ENCODE measurements at regions not wholly inside any gene's neighbourhood (a gene's known extent, or its start where the extent isn't known, plus 50 kb on each side); places are given as distances from the start of the nearest gene placed in this dataset.

DNA sequence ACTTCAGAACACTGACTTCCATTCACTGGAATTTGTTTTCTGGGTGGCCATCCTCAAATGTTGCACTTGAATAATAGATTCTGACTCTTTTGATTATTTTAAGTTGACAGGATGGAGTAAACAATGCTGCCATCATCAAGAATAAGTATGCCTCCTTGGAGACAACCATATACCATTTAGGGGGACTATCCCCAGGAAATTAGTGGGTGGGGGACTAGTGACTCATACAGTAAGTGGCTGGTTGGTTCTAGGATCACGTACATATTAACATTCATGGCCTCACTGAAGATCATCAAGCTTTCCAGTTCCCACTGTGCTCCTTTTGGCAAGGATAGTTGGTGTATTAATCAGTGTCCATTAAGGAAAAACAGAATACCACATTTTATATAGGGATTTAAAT is 615.2 kb downstream of the CCSER2 start:
- TF ChIP-seq, protein P1, sequence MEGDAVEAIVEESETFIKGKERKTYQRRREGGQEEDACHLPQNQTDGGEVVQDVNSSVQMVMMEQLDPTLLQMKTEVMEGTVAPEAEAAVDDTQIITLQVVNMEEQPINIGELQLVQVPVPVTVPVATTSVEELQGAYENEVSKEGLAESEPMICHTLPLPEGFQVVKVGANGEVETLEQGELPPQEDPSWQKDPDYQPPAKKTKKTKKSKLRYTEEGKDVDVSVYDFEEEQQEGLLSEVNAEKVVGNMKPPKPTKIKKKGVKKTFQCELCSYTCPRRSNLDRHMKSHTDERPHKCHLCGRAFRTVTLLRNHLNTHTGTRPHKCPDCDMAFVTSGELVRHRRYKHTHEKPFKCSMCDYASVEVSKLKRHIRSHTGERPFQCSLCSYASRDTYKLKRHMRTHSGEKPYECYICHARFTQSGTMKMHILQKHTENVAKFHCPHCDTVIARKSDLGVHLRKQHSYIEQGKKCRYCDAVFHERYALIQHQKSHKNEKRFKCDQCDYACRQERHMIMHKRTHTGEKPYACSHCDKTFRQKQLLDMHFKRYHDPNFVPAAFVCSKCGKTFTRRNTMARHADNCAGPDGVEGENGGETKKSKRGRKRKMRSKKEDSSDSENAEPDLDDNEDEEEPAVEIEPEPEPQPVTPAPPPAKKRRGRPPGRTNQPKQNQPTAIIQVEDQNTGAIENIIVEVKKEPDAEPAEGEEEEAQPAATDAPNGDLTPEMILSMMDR (IDR thresholded peaks at IDR 0.05; ENCODE audit: poor library complexity) = no peak
- TF ChIP-seq EZH2 (IDR thresholded peaks at IDR 0.05; ENCODE audit: borderline replicate concordance) (no peak), EZH2phosphoT487 (IDR thresholded peaks at IDR 0.05; ENCODE audit: low read depth, severe bottlenecking, unreplicated experiment) (no peak)
